Progenitor cell of endocrine pancreas (in vitro differentiated cells): ENCODE measurements at regions not wholly inside any gene's neighbourhood (a gene's known extent, or its start where the extent isn't known, plus 50 kb on each side); places are given as distances from the start of the nearest gene placed in this dataset.

Source experiments
- DNase-seq: peaks from one replicate; pipeline ENCODE4 v3.0.0; 2021; ENCODE audit warnings: low spot score; ENCODE audit not compliant: unreplicated experiment
- H3K27ac Mint-ChIP-seq: 2 replicates; pipeline ENCODE4 v1.8.0; 2021; ENCODE audit warnings: mild to moderate bottlenecking, moderate library complexity, mixed read lengths
- H3K27me3 Mint-ChIP-seq: 2 replicates; pipeline ENCODE4 v1.8.0; 2021; ENCODE audit warnings: mixed read lengths
- H3K36me3 Mint-ChIP-seq: 2 replicates; pipeline ENCODE4 v1.8.0; 2022; ENCODE audit warnings: mixed read lengths; ENCODE audit not compliant: insufficient read depth
- H3K4me1 Mint-ChIP-seq: 2 replicates; pipeline ENCODE4 v1.8.0; 2021; ENCODE audit warnings: low read depth, mixed read lengths
- H3K4me3 Mint-ChIP-seq: 2 replicates; pipeline ENCODE4 v1.8.0; 2021; ENCODE audit warnings: low read depth, mild to moderate bottlenecking, moderate library complexity, mixed read lengths
- H3K9me3 Mint-ChIP-seq: 2 replicates; pipeline ENCODE4 v1.8.0; 2021; ENCODE audit warnings: low read depth, mixed read lengths
- CTCF ChIP-seq: fragments of 200-600 bp; sonication (generic); IDR thresholded peaks from one replicate; pipeline ENCODE4 v1.5.0; 2021; ENCODE audit warnings: antibody characterized with exemption, mild to moderate bottlenecking; ENCODE audit not compliant: unreplicated experiment

DNA sequence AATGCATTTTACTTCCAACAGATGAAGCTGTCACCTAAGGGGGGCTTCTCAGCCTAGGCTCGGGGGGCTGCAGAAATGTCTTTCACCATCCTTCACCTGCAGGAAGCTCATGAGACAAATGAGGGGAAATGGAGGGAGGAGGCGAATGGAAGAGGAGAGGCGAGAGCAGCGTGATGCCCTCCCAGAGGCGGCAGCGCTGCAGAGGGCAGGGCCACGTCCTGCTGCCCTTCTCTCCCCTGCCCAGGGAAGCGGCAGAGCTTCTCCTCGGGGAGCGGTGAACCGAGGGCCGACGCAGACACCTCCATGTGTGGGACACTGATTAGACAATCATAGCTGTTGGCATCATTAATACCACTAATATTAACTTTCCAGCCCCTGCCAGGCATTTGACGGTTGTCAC, 78.3 kb downstream of the SERPINA3 start:
- Mint-ChIP-seq H3K27ac (no peak overlapping the region), H3K36me3 (no peaks in the 10 kb centered on the region)

DNA sequence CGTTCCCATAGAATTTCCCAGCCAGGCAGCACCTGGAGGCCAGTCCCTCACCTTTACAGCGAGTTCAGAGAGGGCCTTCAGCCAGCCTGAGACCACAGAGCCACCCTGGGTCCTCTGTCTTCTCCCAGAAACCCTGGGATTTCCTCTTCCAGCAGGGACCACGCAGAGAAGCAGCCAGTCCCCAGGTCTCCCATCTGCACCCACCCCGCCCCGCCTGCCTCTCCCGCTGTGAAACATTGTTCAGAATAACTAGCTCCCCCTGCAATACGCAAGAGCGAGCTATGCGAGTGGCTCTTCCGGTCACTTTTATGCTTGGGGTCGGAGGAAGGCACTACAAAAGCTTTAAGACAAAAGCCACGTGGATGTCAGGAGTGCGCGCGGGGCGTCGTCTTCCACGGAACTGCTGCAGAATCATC, 77.8 kb downstream of the SERPINA3 start:
- TF ChIP-seq CTCF: no peak
- Mint-ChIP-seq H3K9me3 (no peaks in the 10 kb centered on the region), H3K36me3 (no peaks in the 10 kb centered on the region), H3K27ac (peak overlapping the region; percentile 69), H3K4me3 (no peak overlapping the region), H3K27me3 (peaks cover 30% of the 10 kb centered on the region), H3K4me1 (no peaks in the 10 kb centered on the region)
- DNase-seq: no peak

More for the DNA sequence above, 78.3 kb downstream of the SERPINA3 start:
- Mint-ChIP-seq H3K27me3 (peaks cover 30% of the 10 kb centered on the region), H3K4me3 (no peak overlapping the region), H3K9me3 (no peaks in the 10 kb centered on the region), H3K4me1 (no peaks in the 10 kb centered on the region)
- TF ChIP-seq CTCF: no peak
- no peak for DNase-seq

GRCh38 chr14:94689218-94689984, 77.2 kb downstream of the SERPINA3 start:
- TF ChIP-seq CTCF: peak; percentile 98
- H3K4me3 Mint-ChIP-seq: peak overlapping the region; percentile 21

DNA sequence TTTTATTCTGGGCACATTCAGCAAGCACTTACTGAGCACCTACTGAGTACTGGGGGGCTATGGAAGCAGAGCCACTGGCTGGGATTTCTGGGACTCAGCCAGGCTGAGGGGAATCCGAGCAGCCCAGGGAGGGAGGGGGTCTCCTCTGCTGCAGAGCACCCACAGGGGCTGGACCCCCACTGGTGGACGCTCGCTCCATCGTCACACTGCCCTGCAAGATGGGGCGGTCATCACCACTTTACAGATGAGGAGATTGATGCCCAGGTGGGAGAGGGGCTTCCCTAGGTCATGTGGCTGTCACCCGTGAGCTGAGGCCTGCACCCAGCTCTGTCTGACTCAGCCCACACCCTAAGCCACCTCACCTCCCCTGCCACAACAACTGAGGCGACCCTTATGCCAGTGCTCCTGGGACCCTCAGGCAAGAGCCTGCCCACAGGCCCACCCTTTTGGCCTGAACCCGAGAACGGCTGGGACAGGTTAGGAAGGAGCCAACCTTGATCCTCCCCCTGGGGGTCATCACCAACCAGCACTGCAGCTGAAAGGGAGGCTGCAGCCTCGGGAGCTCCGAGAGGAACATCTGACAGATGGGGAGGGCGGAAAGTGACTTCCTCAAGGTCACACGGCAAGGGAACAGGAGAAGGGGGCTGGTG, 74.4 kb downstream of the SERPINA3 start:
- Mint-ChIP-seq H3K36me3 (no peaks in the 10 kb centered on the region), H3K4me1 (no peaks in the 10 kb centered on the region), H3K4me3 (no peak overlapping the region), H3K27me3 (peaks cover 30% of the 10 kb centered on the region), H3K27ac (no peak overlapping the region), H3K9me3 (no peaks in the 10 kb centered on the region)
- TF ChIP-seq CTCF: no peak
- no peak for DNase-seq

More at GRCh38 chr14:94689218-94689984, 77.2 kb downstream of the SERPINA3 start:
- peak; percentile 77 for DNase-seq
- no peaks in the 10 kb centered on the region for H3K4me1 Mint-ChIP-seq
- peaks cover 27% of the 10 kb centered on the region for H3K27me3 Mint-ChIP-seq
- H3K9me3 Mint-ChIP-seq: no peaks in the 10 kb centered on the region
- H3K36me3 Mint-ChIP-seq: no peaks in the 10 kb centered on the region
- H3K27ac Mint-ChIP-seq: peak overlapping the region; percentile 69

GRCh38 chr14:94685681-94686485, 73.7 kb downstream of the SERPINA3 start:
- Mint-ChIP-seq H3K4me3 (no peak overlapping the region), H3K27ac (no peak overlapping the region), H3K9me3 (no peaks in the 10 kb centered on the region), H3K27me3 (peaks cover 24% of the 10 kb centered on the region), H3K36me3 (no peaks in the 10 kb centered on the region), H3K4me1 (no peaks in the 10 kb centered on the region)
- no peak for DNase-seq
- no peak for TF ChIP-seq CTCF
